ENCODE measurements at regions not wholly inside any gene's neighbourhood (a gene's known extent, or its start where the extent isn't known, plus 50 kb on each side); places are given as distances from the start of the nearest gene placed in this dataset.

DNA sequence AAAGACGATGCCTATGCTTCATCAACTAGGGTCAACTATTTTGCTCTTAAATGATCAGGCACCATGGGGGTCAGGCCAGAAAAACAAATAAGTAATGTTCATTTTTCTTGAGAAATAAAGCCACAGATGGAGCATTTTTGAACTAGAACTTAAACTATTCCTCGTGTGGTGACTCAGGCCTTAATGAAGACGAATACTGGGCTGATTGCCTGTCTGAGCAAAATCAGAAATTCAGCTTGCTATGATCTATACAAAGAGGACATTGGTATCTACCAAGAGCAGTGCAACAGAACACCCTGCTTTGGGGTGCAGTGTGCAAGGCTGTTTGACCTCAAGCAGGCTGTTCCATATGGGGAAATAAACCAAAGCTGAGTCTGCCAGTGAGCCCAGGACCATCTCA lies 176.0 kb downstream of the NRP2 start:
- Histone ChIP-seq H3K27ac (no peak overlapping the region), H3K4me1 (no peaks in the 10 kb centered on the region), H3K4me3 (no peak overlapping the region), H3K9me3 (no peaks in the 10 kb centered on the region), H3K4me2 (no peak overlapping the region)
- DNase-seq (ENCODE audit: low read depth in 1 of 2, low spot score in 1 of 2) = no peak
- POLR2A ChIA-PET = no interaction called here
- no peak for ATAC-seq
- 31% methylated on average over 3 of the region's 3 CpGs for WGBS (ENCODE audit: missing lambda C conversion rate)
- FAIRE-seq = no peak
- CTCF ChIA-PET = interaction anchor here (0.9 to 1.2 kb wide), 3 partner anchors 9 to 18 kb away, joined by 3 to 5 read pairs (median 4); no protein-coding TSS in a partner anchor
- TF ChIP-seq CHD4 (IDR thresholded peaks at IDR 0.05; ENCODE audit: borderline replicate concordance) (no peak), HOXA7 (CRISPR knock-in tag; IDR thresholded peaks at IDR 0.05) (no peak), EHMT2 (IDR thresholded peaks at IDR 0.05; ENCODE audit: low read depth) (no peak), CBX8 (IDR thresholded peaks at IDR 0.05) (no peak), RAD21 (conservative IDR thresholded peaks at IDR 0.05 in 1 of 2, IDR thresholded peaks at IDR 0.05 in 1 of 2) (no peak), JUN (IDR thresholded peaks at IDR 0.05) (no peak), FOSL2 (IDR thresholded peaks at IDR 0.05) (no peak), FOSL2 (CRISPR knock-in tag; IDR thresholded peaks at IDR 0.05) (no peak), JUNB (IDR thresholded peaks at IDR 0.05) (no peak), TP53 (CRISPR knock-in tag; IDR thresholded peaks at IDR 0.05) (no peak), EP300 (IDR thresholded peaks at IDR 0.05) (no peak), KDM5A (IDR thresholded peaks at IDR 0.05) (no peak), MAFK (IDR thresholded peaks at IDR 0.05; ENCODE audit: partially characterized antibody) (no peak), RCOR1 (IDR thresholded peaks at IDR 0.05; ENCODE audit: low read depth, low read length) (no peak), HDAC2 (IDR thresholded peaks at IDR 0.05) (no peak), SREBF2 (IDR thresholded peaks at IDR 0.05) (no peak), FOSB (CRISPR knock-in tag; IDR thresholded peaks at IDR 0.05) (no peak), PHF8 (IDR thresholded peaks at IDR 0.05; ENCODE audit: borderline replicate concordance, low read depth) (no peak)
- TF ChIP-seq, protein P1, sequence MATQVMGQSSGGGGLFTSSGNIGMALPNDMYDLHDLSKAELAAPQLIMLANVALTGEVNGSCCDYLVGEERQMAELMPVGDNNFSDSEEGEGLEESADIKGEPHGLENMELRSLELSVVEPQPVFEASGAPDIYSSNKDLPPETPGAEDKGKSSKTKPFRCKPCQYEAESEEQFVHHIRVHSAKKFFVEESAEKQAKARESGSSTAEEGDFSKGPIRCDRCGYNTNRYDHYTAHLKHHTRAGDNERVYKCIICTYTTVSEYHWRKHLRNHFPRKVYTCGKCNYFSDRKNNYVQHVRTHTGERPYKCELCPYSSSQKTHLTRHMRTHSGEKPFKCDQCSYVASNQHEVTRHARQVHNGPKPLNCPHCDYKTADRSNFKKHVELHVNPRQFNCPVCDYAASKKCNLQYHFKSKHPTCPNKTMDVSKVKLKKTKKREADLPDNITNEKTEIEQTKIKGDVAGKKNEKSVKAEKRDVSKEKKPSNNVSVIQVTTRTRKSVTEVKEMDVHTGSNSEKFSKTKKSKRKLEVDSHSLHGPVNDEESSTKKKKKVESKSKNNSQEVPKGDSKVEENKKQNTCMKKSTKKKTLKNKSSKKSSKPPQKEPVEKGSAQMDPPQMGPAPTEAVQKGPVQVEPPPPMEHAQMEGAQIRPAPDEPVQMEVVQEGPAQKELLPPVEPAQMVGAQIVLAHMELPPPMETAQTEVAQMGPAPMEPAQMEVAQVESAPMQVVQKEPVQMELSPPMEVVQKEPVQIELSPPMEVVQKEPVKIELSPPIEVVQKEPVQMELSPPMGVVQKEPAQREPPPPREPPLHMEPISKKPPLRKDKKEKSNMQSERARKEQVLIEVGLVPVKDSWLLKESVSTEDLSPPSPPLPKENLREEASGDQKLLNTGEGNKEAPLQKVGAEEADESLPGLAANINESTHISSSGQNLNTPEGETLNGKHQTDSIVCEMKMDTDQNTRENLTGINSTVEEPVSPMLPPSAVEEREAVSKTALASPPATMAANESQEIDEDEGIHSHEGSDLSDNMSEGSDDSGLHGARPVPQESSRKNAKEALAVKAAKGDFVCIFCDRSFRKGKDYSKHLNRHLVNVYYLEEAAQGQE (IDR thresholded peaks at IDR 0.05) = no peak
- TF ChIP-seq, protein P2, sequence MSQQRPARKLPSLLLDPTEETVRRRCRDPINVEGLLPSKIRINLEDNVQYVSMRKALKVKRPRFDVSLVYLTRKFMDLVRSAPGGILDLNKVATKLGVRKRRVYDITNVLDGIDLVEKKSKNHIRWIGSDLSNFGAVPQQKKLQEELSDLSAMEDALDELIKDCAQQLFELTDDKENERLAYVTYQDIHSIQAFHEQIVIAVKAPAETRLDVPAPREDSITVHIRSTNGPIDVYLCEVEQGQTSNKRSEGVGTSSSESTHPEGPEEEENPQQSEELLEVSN (IDR thresholded peaks at IDR 0.05; ENCODE audit: borderline replicate concordance, low read depth) = no peak
- TF ChIP-seq, protein P3, sequence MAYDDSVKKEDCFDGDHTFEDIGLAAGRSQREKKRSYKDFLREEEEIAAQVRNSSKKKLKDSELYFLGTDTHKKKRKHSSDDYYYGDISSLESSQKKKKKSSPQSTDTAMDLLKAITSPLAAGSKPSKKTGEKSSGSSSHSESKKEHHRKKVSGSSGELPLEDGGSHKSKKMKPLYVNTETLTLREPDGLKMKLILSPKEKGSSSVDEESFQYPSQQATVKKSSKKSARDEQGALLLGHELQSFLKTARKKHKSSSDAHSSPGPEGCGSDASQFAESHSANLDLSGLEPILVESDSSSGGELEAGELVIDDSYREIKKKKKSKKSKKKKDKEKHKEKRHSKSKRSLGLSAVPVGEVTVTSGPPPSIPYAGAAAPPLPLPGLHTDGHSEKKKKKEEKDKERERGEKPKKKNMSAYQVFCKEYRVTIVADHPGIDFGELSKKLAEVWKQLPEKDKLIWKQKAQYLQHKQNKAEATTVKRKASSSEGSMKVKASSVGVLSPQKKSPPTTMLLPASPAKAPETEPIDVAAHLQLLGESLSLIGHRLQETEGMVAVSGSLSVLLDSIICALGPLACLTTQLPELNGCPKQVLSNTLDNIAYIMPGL (CRISPR knock-in tag; IDR thresholded peaks at IDR 0.05; ENCODE audit: borderline replicate concordance) = no peak

- CTCF ChIA-PET = interaction anchor here (0.6 to 1.2 kb wide), 6 partner anchors 10 to 814 kb away, joined by 3 to 5 read pairs (median 4); no protein-coding TSS in a partner anchor
- H3K9me3 ChIP-seq = no peaks in the 10 kb centered on the region
- no peak for ATAC-seq
- POLR2A ChIA-PET = no interaction called here
- H3K4me3 ChIP-seq = no peak overlapping the region
- no peak for DNase-seq (ENCODE audit: low read depth in 1 of 2, low spot score in 1 of 2)
- H3K4me2 ChIP-seq = no peak overlapping the region
- WGBS (ENCODE audit: missing lambda C conversion rate) = 72% methylated on average over 13 of the region's 13 CpGs
- no peaks in the 10 kb centered on the region for H3K4me1 ChIP-seq
- TF ChIP-seq ZC3H11A (IDR thresholded peaks at IDR 0.05) (no peak), SREBF2 (IDR thresholded peaks at IDR 0.05) (no peak), ESRRA (IDR thresholded peaks at IDR 0.05; ENCODE audit: borderline replicate concordance, low read length) (no peak), RFX5 (IDR thresholded peaks at IDR 0.05) (no peak), EP300 (IDR thresholded peaks at IDR 0.05) (no peak), HEYL (CRISPR knock-in tag; IDR thresholded peaks at IDR 0.05) (no peak), POLR2AphosphoS2 (conservative IDR thresholded peaks at IDR 0.05; ENCODE audit: low read length) (no peak), HOXA7 (CRISPR knock-in tag; IDR thresholded peaks at IDR 0.05) (no peak)
- TF ChIP-seq, protein P4, sequence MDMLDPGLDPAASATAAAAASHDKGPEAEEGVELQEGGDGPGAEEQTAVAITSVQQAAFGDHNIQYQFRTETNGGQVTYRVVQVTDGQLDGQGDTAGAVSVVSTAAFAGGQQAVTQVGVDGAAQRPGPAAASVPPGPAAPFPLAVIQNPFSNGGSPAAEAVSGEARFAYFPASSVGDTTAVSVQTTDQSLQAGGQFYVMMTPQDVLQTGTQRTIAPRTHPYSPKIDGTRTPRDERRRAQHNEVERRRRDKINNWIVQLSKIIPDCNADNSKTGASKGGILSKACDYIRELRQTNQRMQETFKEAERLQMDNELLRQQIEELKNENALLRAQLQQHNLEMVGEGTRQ (IDR thresholded peaks at IDR 0.05) = no peak
- H3K27ac ChIP-seq = no peak overlapping the region
- FAIRE-seq = no peak
Observed at GRCh38 chr2:205857520-205858237, 175.4 kb downstream of the NRP2 start.

Data from A549 (cell line).